ENCODE measurements at regions not wholly inside any gene's neighbourhood (a gene's known extent, or its start where the extent isn't known, plus 50 kb on each side); places are given as distances from the start of the nearest gene placed in this dataset.
"Not testable (repeated sequence)": the region's sequence is repeated elsewhere in the genome, so short reads cannot be mapped to it uniquely, and the experiment has no call there.

GRCh38 chr6:27816906-27817305 is 95.3 kb downstream of the OR2B2 start:
- Mint-ChIP-seq H3K9me3 (no peaks in the 10 kb centered on the region), H3K4me1 (peaks cover 17 to 24% of the 10 kb centered on the region in 2 donors), H3K27me3 (ENCODE audit: low read depth in 3 of 3) (peaks cover 2 to 11% (median 4%) of the 10 kb centered on the region in 3 donors), H3K4me3 (no peak overlapping the region), H3K36me3 (no peaks in the 10 kb centered on the region), H3K27ac (peak overlapping the region in 1 of 6 donors; percentile 40)
- no peak for DNase-seq

- Mint-ChIP-seq H3K27me3 (ENCODE audit: low read depth in 3 of 3) (peaks cover 8 to 16% (median 14%) of the 10 kb centered on the region in 3 donors), H3K4me3 (peak overlapping the region; percentile 87 to 94 (median 90)), H3K27ac (peak overlapping the region; percentile 88 to 98 (median 96)), H3K36me3 (no peaks in the 10 kb centered on the region), H3K4me1 (peaks cover 35 to 44% of the 10 kb centered on the region in 2 donors), H3K9me3 (no peaks in the 10 kb centered on the region)
- peak; percentile 82 to 89 (median 88) for DNase-seq
These were observed 97.4 kb downstream of the OR2B2 start for GRCh38 chr6:27814665-27815424.

- Mint-ChIP-seq H3K4me1 (peaks cover 38 to 49% of the 10 kb centered on the region in 2 donors), H3K27me3 (ENCODE audit: low read depth in 3 of 3) (peaks cover 10 to 18% (median 16%) of the 10 kb centered on the region in 3 donors), H3K4me3 (peak overlapping the region; percentile 87 to 94 (median 90)), H3K27ac (peak overlapping the region; percentile 88 to 98 (median 96))
- not testable (repeated sequence) for DNase-seq, H3K9me3 Mint-ChIP-seq, H3K36me3 Mint-ChIP-seq
These were observed 97.9 kb downstream of the OR2B2 start for GRCh38 chr6:27814415-27814664.

GRCh38 chr6:27812805-27813492 is 99.2 kb downstream of the OR2B2 start:
- DNase-seq = no peak
- Mint-ChIP-seq H3K27ac (no peak overlapping the region), H3K9me3 (peaks cover 0 to 2% (median 0%) of the 10 kb centered on the region in 6 donors), H3K4me1 (peaks cover 50 to 63% of the 10 kb centered on the region in 2 donors), H3K27me3 (ENCODE audit: low read depth in 3 of 3) (peaks cover 10 to 25% (median 16%) of the 10 kb centered on the region in 3 donors), H3K4me3 (peak overlapping the region in 2 of 5 donors; percentile 17 to 27), H3K36me3 (no peaks in the 10 kb centered on the region)

GRCh38 chr6:27812078-27812804 is 100.0 kb downstream of the OR2B2 start:
- H3K27ac Mint-ChIP-seq = peak overlapping the region in 2 of 6 donors; percentile 12 to 24
- peaks cover 55 to 70% of the 10 kb centered on the region in 2 donors for H3K4me1 Mint-ChIP-seq
- DNase-seq = no peak
- H3K4me3 Mint-ChIP-seq = no peak overlapping the region
- H3K9me3 Mint-ChIP-seq = peaks cover 0 to 2% (median 0%) of the 10 kb centered on the region in 6 donors
- peaks cover 10 to 30% (median 16%) of the 10 kb centered on the region in 3 donors for H3K27me3 Mint-ChIP-seq (ENCODE audit: low read depth in 3 of 3)
- no peaks in the 10 kb centered on the region for H3K36me3 Mint-ChIP-seq

- Mint-ChIP-seq H3K9me3 (peaks cover 0 to 2% (median 0%) of the 10 kb centered on the region in 6 donors), H3K36me3 (no peaks in the 10 kb centered on the region), H3K4me3 (peak overlapping the region; percentile 26 to 97 (median 95)), H3K27me3 (ENCODE audit: low read depth in 3 of 3) (peaks cover 12 to 32% (median 16%) of the 10 kb centered on the region in 3 donors), H3K4me1 (peaks cover 63 to 78% of the 10 kb centered on the region in 2 donors), H3K27ac (peak overlapping the region; percentile 95 to 98 (median 97))
- DNase-seq = no peak
These were observed 100.8 kb downstream of the OR2B2 start for GRCh38 chr6:27811451-27811772.

GRCh38 chr6:27810768-27811450 is 101.3 kb downstream of the OR2B2 start:
- Mint-ChIP-seq H3K36me3 (no peaks in the 10 kb centered on the region), H3K9me3 (peaks cover 0 to 2% (median 0%) of the 10 kb centered on the region in 6 donors), H3K4me3 (peak overlapping the region; percentile 94 to 97 (median 95)), H3K4me1 (peaks cover 65 to 80% of the 10 kb centered on the region in 2 donors), H3K27me3 (ENCODE audit: low read depth in 3 of 3) (peaks cover 12 to 32% (median 16%) of the 10 kb centered on the region in 3 donors), H3K27ac (peak overlapping the region; percentile 95 to 98 (median 97))
- DNase-seq = peak in 1 of 3 donors; percentile 14

- H3K4me1 Mint-ChIP-seq = peaks cover 64 to 77% of the 10 kb centered on the region in 2 donors
These were observed 102.0 kb downstream of the OR2B2 start for GRCh38 chr6:27809939-27810767.

GRCh38 chr6:27809067-27809938 is 102.9 kb downstream of the OR2B2 start:
- Mint-ChIP-seq H3K9me3 (peaks cover 0 to 2% (median 0%) of the 10 kb centered on the region in 6 donors), H3K27ac (peak overlapping the region; percentile 95 to 99 (median 98)), H3K4me1 (peaks cover 56 to 69% of the 10 kb centered on the region in 2 donors), H3K36me3 (no peaks in the 10 kb centered on the region), H3K27me3 (ENCODE audit: low read depth in 3 of 3) (peaks cover 10 to 25% (median 12%) of the 10 kb centered on the region in 3 donors), H3K4me3 (peak overlapping the region; percentile 94 to 97 (median 96))
- no peak for DNase-seq

More at GRCh38 chr6:27809939-27810767, 102.0 kb downstream of the OR2B2 start:
- DNase-seq = peak; percentile 89 to 93 (median 92)
- Mint-ChIP-seq H3K36me3 (no peaks in the 10 kb centered on the region), H3K4me3 (peak overlapping the region; percentile 94 to 97 (median 95)), H3K9me3 (peaks cover 0 to 2% (median 0%) of the 10 kb centered on the region in 6 donors), H3K27me3 (ENCODE audit: low read depth in 3 of 3) (peaks cover 10 to 32% (median 16%) of the 10 kb centered on the region in 3 donors), H3K27ac (peak overlapping the region; percentile 95 to 98 (median 97))

GRCh38 chr6:27808242-27809066 is 103.7 kb downstream of the OR2B2 start:
- Mint-ChIP-seq H3K4me1 (peaks cover 49 to 60% of the 10 kb centered on the region in 2 donors), H3K4me3 (peak overlapping the region; percentile 91 to 96 (median 96)), H3K27ac (peak overlapping the region; percentile 95 to 99 (median 96)), H3K27me3 (ENCODE audit: low read depth in 3 of 3) (peaks cover 10 to 25% (median 12%) of the 10 kb centered on the region in 3 donors)
- H3K9me3 Mint-ChIP-seq, H3K36me3 Mint-ChIP-seq: not testable (repeated sequence)
- peak in 2 of 3 donors; percentile 28 to 38 for DNase-seq

Data from immature natural killer cell (primary cell).